ENCODE measurements at regions not wholly inside any gene's neighbourhood (a gene's known extent, or its start where the extent isn't known, plus 50 kb on each side); places are given as distances from the start of the nearest gene placed in this dataset.

GRCh38 chr20:54416770-54417169 lies 58.6 kb upstream of the DOK5 start:
- H3K4me1 ChIP-seq: no peaks in the 10 kb centered on the region
- H3K9me3 ChIP-seq: no peaks in the 10 kb centered on the region
- H3K27ac ChIP-seq: no peak overlapping the region
- no peak for DNase-seq (ENCODE audit: low spot score in 2 of 2)
- TF ChIP-seq CTCF (IDR thresholded peaks at IDR 0.05): no peak
- no peak overlapping the region for H3K4me3 ChIP-seq
- no peaks in the 10 kb centered on the region for H3K36me3 ChIP-seq
- H3K27me3 ChIP-seq: no peaks in the 10 kb centered on the region
- intact Hi-C loops (cut with DNase I): no loop called here

- Histone ChIP-seq H3K27ac (no peak overlapping the region), H3K27me3 (no peaks in the 10 kb centered on the region), H3K36me3 (no peaks in the 10 kb centered on the region), H3K4me3 (no peak overlapping the region), H3K9me3 (peaks cover 0 to 9% of the 10 kb centered on the region in 2 donors), H3K4me1 (no peaks in the 10 kb centered on the region)
- intact Hi-C loops (cut with DNase I): no loop called here
- no peak for TF ChIP-seq CTCF (IDR thresholded peaks at IDR 0.05)
- DNase-seq (ENCODE audit: low spot score in 2 of 2): no peak
These were observed 55.9 kb upstream of the DOK5 start for GRCh38 chr20:54419531-54419930.
